Adrenal gland (tissue), 9 donors: ENCODE measurements at regions not wholly inside any gene's neighbourhood (a gene's known extent, or its start where the extent isn't known, plus 50 kb on each side); places are given as distances from the start of the nearest gene placed in this dataset.

ENCODE experiments used
- DNase-seq, 7 donors: peaks; one replicate each; pipeline ENCODE4 v3.0.0-alpha.2; 2019 to 2020
- H3K27ac ChIP-seq, 5 donors: fragments of 200-600 bp; sonication (generic) in 4 of 5; 1 replicate in 3 of 5; 2 replicates in 2 of 5; pipeline versions ENCODE4 v1.5.1 to v1.8.0; 2016 to 2020; ENCODE audit warnings: mild to moderate bottlenecking in 1 of 5
- H3K27me3 ChIP-seq: fragments of 200-600 bp; 2 replicates; pipeline ENCODE4 v1.8.0; 2021
- H3K36me3 ChIP-seq, 2 donors: fragments of 200-600 bp; replicated peaks in 1 of 2; 1 replicate in 1 of 2; 2 replicates in 1 of 2; pipeline versions ENCODE4 v1.5.1 to v1.8.0; 2018 to 2022
- H3K4me1 ChIP-seq, 2 donors: fragments of 200-600 bp; replicated peaks in 1 of 2; 1 replicate in 1 of 2; 2 replicates in 1 of 2; pipeline versions ENCODE4 v1.5.1 to v1.8.0; 2018 to 2021
- H3K4me3 ChIP-seq, 4 donors: fragments of 200-600 bp; sonication (generic) in 3 of 4; one replicate each; pipeline ENCODE4 v1.5.1; 2016 to 2018
- H3K9me3 ChIP-seq, 3 donors: fragments of 200-600 bp; sonication (generic) in 1 of 3; replicated peaks in 1 of 3; 1 replicate in 2 of 3; 2 replicates in 1 of 3; pipeline versions ENCODE4 v1.5.1 to v1.8.0; 2016 to 2021
- POLR2A ChIP-seq, 2 donors: fragments of 450-650 bp; IDR thresholded peaks; one replicate each; pipeline ENCODE4 v1.6.1; 2017; ENCODE audit warnings: antibody characterized with exemption in 2 of 2, mild to moderate bottlenecking in 2 of 2, moderate library complexity in 1 of 2
- WGBS, 4 donors: extraction: QIAGEN DNeasy Blood & Tissue Kit in 2 of 4; methylation state at CpG; one replicate each; pipeline versions ENCODE4 v1.1.5 to v1.1.7; 2013 to 2017; 5-methylcytosine and 5-hydroxymethylcytosine counted together
- intact Hi-C, 2 donors: fragments of 100-400 bp; cut with DNase I; formaldehyde crosslinking; loops; one replicate each; pipeline versions ENCODE4 v1.14.1 to v1.15.0; 2022 to 2023
- TF ChIP-seq, protein P1 (sequence below), 6 experiments: fragments of 450-650 bp in 4 of 6; fragments of 200-600 bp in 2 of 6; sonication (generic) in 1 of 6; IDR thresholded peaks; 1 replicate in 5 of 6; 2 replicates in 1 of 6; pipeline versions ENCODE4 v1.5.1 to v1.8.0; 2016 to 2021; ENCODE audit warnings: antibody characterized with exemption in 6 of 6, mild to moderate bottlenecking in 2 of 6, moderate library complexity in 1 of 6
- donor health status: healthy with polysubstance abuse.
- donor health status: Bipolar disorder and iron deficiency.
- donor health status: DM: yes; HTN: yes; CAD: no.
- donor health status: DM: no; HTN: no; CAD: no.
- donor health status: DM: no; HTN: no; CAD: no.

GRCh38 chr7:54931532-54931931 is 87.3 kb upstream of the EGFR start:
- intact Hi-C loops, result no loop called here
- Histone ChIP-seq H3K4me3 (no peak overlapping the region), H3K4me1 (peaks cover 3 to 8% of the 10 kb centered on the region in 2 donors), H3K27ac (no peak overlapping the region), H3K27me3 (no peaks in the 10 kb centered on the region), H3K9me3 (peaks cover 0 to 10% (median 0%) of the 10 kb centered on the region in 3 donors), H3K36me3 (no peaks in the 10 kb centered on the region)
- TF ChIP-seq, protein P1, sequence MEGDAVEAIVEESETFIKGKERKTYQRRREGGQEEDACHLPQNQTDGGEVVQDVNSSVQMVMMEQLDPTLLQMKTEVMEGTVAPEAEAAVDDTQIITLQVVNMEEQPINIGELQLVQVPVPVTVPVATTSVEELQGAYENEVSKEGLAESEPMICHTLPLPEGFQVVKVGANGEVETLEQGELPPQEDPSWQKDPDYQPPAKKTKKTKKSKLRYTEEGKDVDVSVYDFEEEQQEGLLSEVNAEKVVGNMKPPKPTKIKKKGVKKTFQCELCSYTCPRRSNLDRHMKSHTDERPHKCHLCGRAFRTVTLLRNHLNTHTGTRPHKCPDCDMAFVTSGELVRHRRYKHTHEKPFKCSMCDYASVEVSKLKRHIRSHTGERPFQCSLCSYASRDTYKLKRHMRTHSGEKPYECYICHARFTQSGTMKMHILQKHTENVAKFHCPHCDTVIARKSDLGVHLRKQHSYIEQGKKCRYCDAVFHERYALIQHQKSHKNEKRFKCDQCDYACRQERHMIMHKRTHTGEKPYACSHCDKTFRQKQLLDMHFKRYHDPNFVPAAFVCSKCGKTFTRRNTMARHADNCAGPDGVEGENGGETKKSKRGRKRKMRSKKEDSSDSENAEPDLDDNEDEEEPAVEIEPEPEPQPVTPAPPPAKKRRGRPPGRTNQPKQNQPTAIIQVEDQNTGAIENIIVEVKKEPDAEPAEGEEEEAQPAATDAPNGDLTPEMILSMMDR (IDR thresholded peaks at IDR 0.05), result no peak
- TF ChIP-seq POLR2A (IDR thresholded peaks at IDR 0.05), result no peak
- 86 to 95% (median 91%) methylated on average over 1 of the region's 1 CpG for WGBS, 4 donors
- DNase-seq, result no peak

GRCh38 chr7:54932818-54933543 is 85.8 kb upstream of the EGFR start:
- Histone ChIP-seq H3K27ac (peak overlapping the region in 2 of 5 donors; percentile 48 to 70), H3K27me3 (no peaks in the 10 kb centered on the region), H3K4me1 (peaks cover 3 to 8% of the 10 kb centered on the region in 2 donors), H3K36me3 (no peaks in the 10 kb centered on the region), H3K9me3 (peaks cover 0 to 10% (median 0%) of the 10 kb centered on the region in 3 donors), H3K4me3 (peak overlapping the region in 2 of 4 donors; percentile 27 to 37)
- peak; percentile 78 to 89 (median 86) for DNase-seq
- WGBS, 4 donors, result 6 to 10% (median 7%) methylated on average over 25 to 34 of the region's 34 CpGs
- intact Hi-C loops, result no loop called here
- TF ChIP-seq, protein P1 (IDR thresholded peaks at IDR 0.05), result no peak
- peak in 1 of 2 donors; percentile 69 for TF ChIP-seq POLR2A (IDR thresholded peaks at IDR 0.05)

DNA sequence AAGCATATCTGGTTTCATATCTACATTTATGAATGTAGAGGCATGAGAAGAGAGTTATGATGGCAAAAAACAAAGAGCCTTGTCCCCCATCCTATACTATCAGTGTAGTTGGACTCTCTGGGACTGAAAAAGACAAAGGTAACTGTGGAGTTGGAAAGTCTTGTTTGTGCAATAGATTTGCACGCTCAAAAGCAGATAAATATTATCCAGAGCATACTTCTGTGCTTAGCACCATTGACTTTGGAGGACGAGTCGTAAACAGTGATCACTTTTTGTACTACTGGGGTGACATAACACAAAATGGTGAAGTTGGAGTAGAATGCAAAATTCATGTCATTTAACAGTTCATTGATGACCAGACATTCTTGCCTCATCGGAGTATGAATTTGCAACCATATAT is 85.2 kb upstream of the EGFR start:
- no peaks in the 10 kb centered on the region for H3K36me3 ChIP-seq
- H3K27me3 ChIP-seq, result no peaks in the 10 kb centered on the region
- H3K27ac ChIP-seq, result peak overlapping the region in 2 of 5 donors; percentile 48 to 70
- H3K4me3 ChIP-seq, result peak overlapping the region in 2 of 4 donors; percentile 27 to 37
- intact Hi-C loops, result no loop called here
- WGBS, 4 donors, result 39 to 56% (median 45%) methylated on average over 4 of the region's 4 CpGs
- H3K9me3 ChIP-seq, result peaks cover 0 to 10% (median 0%) of the 10 kb centered on the region in 3 donors
- DNase-seq, result no peak
- TF ChIP-seq, protein P1 (IDR thresholded peaks at IDR 0.05), result no peak
- no peak for TF ChIP-seq POLR2A (IDR thresholded peaks at IDR 0.05)
- peaks cover 3 to 8% of the 10 kb centered on the region in 2 donors for H3K4me1 ChIP-seq

GRCh38 chr7:54940748-54941147 is 78.1 kb upstream of the EGFR start:
- Histone ChIP-seq H3K9me3 (no peaks in the 10 kb centered on the region), H3K4me1 (no peaks in the 10 kb centered on the region), H3K27ac (no peak overlapping the region), H3K36me3 (no peaks in the 10 kb centered on the region), H3K27me3 (no peaks in the 10 kb centered on the region), H3K4me3 (no peak overlapping the region)
- intact Hi-C loops, result no loop called here
- 82 to 88% (median 85%) methylated on average over 3 of the region's 3 CpGs for WGBS, 4 donors
- TF ChIP-seq POLR2A (IDR thresholded peaks at IDR 0.05), result no peak
- TF ChIP-seq, protein P1 (IDR thresholded peaks at IDR 0.05), result no peak
- no peak for DNase-seq
